Osteocyte (in vitro differentiated cells): ENCODE measurements at regions not wholly inside any gene's neighbourhood (a gene's known extent, or its start where the extent isn't known, plus 50 kb on each side); places are given as distances from the start of the nearest gene placed in this dataset.
"Not testable (repeated sequence)": the region's sequence is repeated elsewhere in the genome, so short reads cannot be mapped to it uniquely, and the experiment has no call there.

Experiments
- DNase-seq: peaks from one replicate; pipeline ENCODE4 v3.0.0; 2021; ENCODE audit warnings: mixed read lengths; ENCODE audit not compliant: unreplicated experiment; ENCODE audit errors: extremely low spot score
- H3K27ac Mint-ChIP-seq: one replicate; pipeline ENCODE4 v1.8.0; 2021; ENCODE audit warnings: mild to moderate bottlenecking, mixed read lengths; ENCODE audit not compliant: unreplicated experiment
- H3K27me3 Mint-ChIP-seq: one replicate; pipeline ENCODE4 v1.8.0; 2021; ENCODE audit warnings: mixed read lengths; ENCODE audit not compliant: unreplicated experiment
- H3K36me3 Mint-ChIP-seq: one replicate; pipeline ENCODE4 v1.8.0; 2021; ENCODE audit warnings: mixed read lengths; ENCODE audit not compliant: unreplicated experiment
- H3K4me1 Mint-ChIP-seq: one replicate; pipeline ENCODE4 v1.8.0; 2021; ENCODE audit warnings: mixed read lengths; ENCODE audit not compliant: unreplicated experiment
- H3K4me3 Mint-ChIP-seq: one replicate; pipeline ENCODE4 v1.8.0; 2021; ENCODE audit warnings: mild to moderate bottlenecking, moderate library complexity, mixed read lengths; ENCODE audit not compliant: unreplicated experiment
- H3K9me3 Mint-ChIP-seq: one replicate; pipeline ENCODE4 v1.8.0; 2021; ENCODE audit warnings: mixed read lengths; ENCODE audit not compliant: unreplicated experiment
- CTCF ChIP-seq: fragments of 200-600 bp; sonication (generic); IDR thresholded peaks from 2 replicates; pipeline ENCODE4 v1.5.0; 2021; ENCODE audit warnings: antibody characterized with exemption, mild to moderate bottlenecking, moderate library complexity

GRCh38 chr20:51126337-51126736 lies 103.4 kb upstream of the KCNG1 start:
- no peak for DNase-seq
- no peak for TF ChIP-seq CTCF
- no peaks in the 10 kb centered on the region for H3K36me3 Mint-ChIP-seq
- H3K4me3 Mint-ChIP-seq: no peak overlapping the region
- no peaks in the 10 kb centered on the region for H3K27me3 Mint-ChIP-seq
- H3K4me1 Mint-ChIP-seq: peaks cover 27% of the 10 kb centered on the region
- H3K27ac Mint-ChIP-seq: no peak overlapping the region
- no peaks in the 10 kb centered on the region for H3K9me3 Mint-ChIP-seq

GRCh38 chr20:51125780-51126179 lies 102.9 kb upstream of the KCNG1 start:
- Mint-ChIP-seq H3K4me3 (no peak overlapping the region), H3K9me3 (no peaks in the 10 kb centered on the region), H3K4me1 (peaks cover 32% of the 10 kb centered on the region), H3K27ac (no peak overlapping the region), H3K36me3 (no peaks in the 10 kb centered on the region), H3K27me3 (no peaks in the 10 kb centered on the region)
- no peak for TF ChIP-seq CTCF
- DNase-seq: no peak

- Mint-ChIP-seq H3K27me3 (no peaks in the 10 kb centered on the region), H3K9me3 (no peaks in the 10 kb centered on the region), H3K27ac (no peak overlapping the region), H3K4me1 (peaks cover 34% of the 10 kb centered on the region), H3K36me3 (no peaks in the 10 kb centered on the region), H3K4me3 (no peak overlapping the region)
- no peak for TF ChIP-seq CTCF
- DNase-seq: no peak
Observed at GRCh38 chr20:51125105-51125504, 102.2 kb upstream of the KCNG1 start.

- H3K27me3 Mint-ChIP-seq, H3K4me3 Mint-ChIP-seq, H3K36me3 Mint-ChIP-seq, H3K27ac Mint-ChIP-seq, DNase-seq, H3K9me3 Mint-ChIP-seq: not testable (repeated sequence)
- H3K4me1 Mint-ChIP-seq: peaks cover 32% of the 10 kb centered on the region
Observed at GRCh38 chr20:51123887-51124286, 101.0 kb upstream of the KCNG1 start.

- no peaks in the 10 kb centered on the region for H3K9me3 Mint-ChIP-seq
- DNase-seq: no peak
- no peaks in the 10 kb centered on the region for H3K36me3 Mint-ChIP-seq
- peaks cover 24% of the 10 kb centered on the region for H3K4me1 Mint-ChIP-seq
- no peaks in the 10 kb centered on the region for H3K27me3 Mint-ChIP-seq
- H3K27ac Mint-ChIP-seq: no peak overlapping the region
- H3K4me3 Mint-ChIP-seq: no peak overlapping the region
- TF ChIP-seq CTCF: no peak
Observed at GRCh38 chr20:51122931-51123658, 100.2 kb upstream of the KCNG1 start.
